Midbrain (tissue), 1 donor: ENCODE measurements at regions not wholly inside any gene's neighbourhood (a gene's known extent, or its start where the extent isn't known, plus 50 kb on each side); places are given as distances from the start of the nearest gene placed in this dataset.

Experiments
- DNase-seq: peaks from one replicate; lab custom pipeline; 2025; lab: John Stamatoyannopoulos, UW

- DNase-seq = no peak
Measured at GRCh38 chr13:34752283-34752960, 189.6 kb upstream of the NBEA start.

- DNase-seq = no peak
Measured at GRCh38 chr13:34756136-34756535, 185.9 kb upstream of the NBEA start.

GRCh38 chr13:34756572-34756971, 185.5 kb upstream of the NBEA start:
- DNase-seq = no peak

- DNase-seq = no peak
Measured at GRCh38 chr13:34757441-34757840, 184.6 kb upstream of the NBEA start.

GRCh38 chr13:34758628-34759027, 183.4 kb upstream of the NBEA start:
- DNase-seq = no peak

GRCh38 chr13:34762312-34762711, 179.8 kb upstream of the NBEA start:
- no peak for DNase-seq

- no peak for DNase-seq
Measured at GRCh38 chr13:34764246-34764645, 177.8 kb upstream of the NBEA start.

- DNase-seq = no peak
Measured at GRCh38 chr13:34765446-34766180, 176.5 kb upstream of the NBEA start.

GRCh38 chr13:34767778-34768177, 174.3 kb upstream of the NBEA start:
- no peak for DNase-seq

GRCh38 chr13:34772206-34772605, 169.9 kb upstream of the NBEA start:
- DNase-seq = no peak

- DNase-seq = no peak
Measured at GRCh38 chr13:34772881-34773280, 169.2 kb upstream of the NBEA start.

- DNase-seq = no peak
Measured at GRCh38 chr13:34776390-34776981, 165.6 kb upstream of the NBEA start.

GRCh38 chr13:34777089-34777913, 164.8 kb upstream of the NBEA start:
- no peak for DNase-seq

- DNase-seq = no peak
Measured at GRCh38 chr13:34777914-34778303, 164.2 kb upstream of the NBEA start.

GRCh38 chr13:34779171-34779570, 162.9 kb upstream of the NBEA start:
- DNase-seq = no peak

- no peak for DNase-seq
Measured at GRCh38 chr13:34793301-34793700, 148.8 kb upstream of the NBEA start.

- no peak for DNase-seq
Measured at GRCh38 chr13:34803756-34804155, 138.3 kb upstream of the NBEA start.

- DNase-seq = no peak
Measured at GRCh38 chr13:34805347-34805746, 136.7 kb upstream of the NBEA start.

- no peak for DNase-seq
Measured at GRCh38 chr13:34808649-34809048, 133.4 kb upstream of the NBEA start.

- DNase-seq = no peak
Measured at GRCh38 chr13:34810996-34811395, 131.1 kb upstream of the NBEA start.

GRCh38 chr13:34815526-34815925, 126.5 kb upstream of the NBEA start:
- no peak for DNase-seq

- peak; percentile 5 for DNase-seq
Measured at GRCh38 chr13:34816245-34816884, 125.7 kb upstream of the NBEA start.
